GM12864 (cell line): ENCODE measurements at regions not wholly inside any gene's neighbourhood (a gene's known extent, or its start where the extent isn't known, plus 50 kb on each side); places are given as distances from the start of the nearest gene placed in this dataset.

Source experiments
- DNase-seq: peaks from one replicate; pipeline ENCODE4 v3.0.0-alpha.2; 2011; ENCODE audit warnings: low read depth
- H3K4me3 ChIP-seq: 2 replicates; pipeline ENCODE4 v1.5.1; 2011; ENCODE audit warnings: mild to moderate bottlenecking, low read depth, low read length, control low read depth
- CTCF ChIP-seq: IDR thresholded peaks from 2 replicates; pipeline ENCODE4 v1.5.1; 2011; ENCODE audit warnings: low read depth, mild to moderate bottlenecking, moderate library complexity, low read length, control low read depth, inconsistent platforms; ENCODE audit errors: missing control alignments

GRCh38 chr3:76866729-76867408 lies 173.0 kb upstream of the ROBO2 start:
- H3K4me3 ChIP-seq: no peak overlapping the region
- DNase-seq: no peak
- TF ChIP-seq CTCF: no peak

- TF ChIP-seq CTCF: no peak
- DNase-seq: no peak
- no peak overlapping the region for H3K4me3 ChIP-seq
Observed at GRCh38 chr3:76869726-76870384, 170.0 kb upstream of the ROBO2 start.

GRCh38 chr3:76871655-76872054 lies 168.2 kb upstream of the ROBO2 start:
- no peak for DNase-seq
- no peak overlapping the region for H3K4me3 ChIP-seq
- no peak for TF ChIP-seq CTCF

GRCh38 chr3:76872999-76873398 lies 166.9 kb upstream of the ROBO2 start:
- no peak for TF ChIP-seq CTCF
- DNase-seq: no peak
- no peak overlapping the region for H3K4me3 ChIP-seq

- no peak overlapping the region for H3K4me3 ChIP-seq
- no peak for DNase-seq
- TF ChIP-seq CTCF: no peak
Observed at GRCh38 chr3:76873532-76874242, 166.2 kb upstream of the ROBO2 start.

- DNase-seq: no peak
- no peak for TF ChIP-seq CTCF
- H3K4me3 ChIP-seq: no peak overlapping the region
Observed at GRCh38 chr3:76879959-76880358, 159.9 kb upstream of the ROBO2 start.
